ENCODE measurements at regions not wholly inside any gene's neighbourhood (a gene's known extent, or its start where the extent isn't known, plus 50 kb on each side); places are given as distances from the start of the nearest gene placed in this dataset.
A peak's percentile ranks its signal among the peaks of the same experiment; 100 is the strongest.

DNA sequence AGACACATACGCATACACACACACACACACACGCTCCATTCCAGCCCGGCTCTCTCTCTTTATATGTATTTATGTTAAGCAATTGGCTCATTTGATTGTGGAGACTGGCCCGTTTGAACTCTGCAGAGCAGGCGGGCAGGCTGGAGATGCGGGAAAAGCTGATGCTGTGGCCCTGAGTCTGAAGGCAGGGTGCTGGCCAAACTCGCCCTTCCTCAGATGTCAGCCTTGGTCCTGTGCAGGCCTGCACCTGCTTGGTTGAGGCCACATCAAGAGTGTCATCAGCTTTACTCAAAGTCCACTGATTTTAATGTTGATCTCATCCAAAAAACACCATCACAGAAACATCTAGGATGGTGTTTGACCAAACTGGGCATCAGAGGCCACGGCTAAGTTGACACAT lies 569.3 kb downstream of the TBC1D22A start:
- peaks cover 0 to 10% (median 0%) of the 10 kb centered on the region in 9 donors for H3K27me3 ChIP-seq

DNA sequence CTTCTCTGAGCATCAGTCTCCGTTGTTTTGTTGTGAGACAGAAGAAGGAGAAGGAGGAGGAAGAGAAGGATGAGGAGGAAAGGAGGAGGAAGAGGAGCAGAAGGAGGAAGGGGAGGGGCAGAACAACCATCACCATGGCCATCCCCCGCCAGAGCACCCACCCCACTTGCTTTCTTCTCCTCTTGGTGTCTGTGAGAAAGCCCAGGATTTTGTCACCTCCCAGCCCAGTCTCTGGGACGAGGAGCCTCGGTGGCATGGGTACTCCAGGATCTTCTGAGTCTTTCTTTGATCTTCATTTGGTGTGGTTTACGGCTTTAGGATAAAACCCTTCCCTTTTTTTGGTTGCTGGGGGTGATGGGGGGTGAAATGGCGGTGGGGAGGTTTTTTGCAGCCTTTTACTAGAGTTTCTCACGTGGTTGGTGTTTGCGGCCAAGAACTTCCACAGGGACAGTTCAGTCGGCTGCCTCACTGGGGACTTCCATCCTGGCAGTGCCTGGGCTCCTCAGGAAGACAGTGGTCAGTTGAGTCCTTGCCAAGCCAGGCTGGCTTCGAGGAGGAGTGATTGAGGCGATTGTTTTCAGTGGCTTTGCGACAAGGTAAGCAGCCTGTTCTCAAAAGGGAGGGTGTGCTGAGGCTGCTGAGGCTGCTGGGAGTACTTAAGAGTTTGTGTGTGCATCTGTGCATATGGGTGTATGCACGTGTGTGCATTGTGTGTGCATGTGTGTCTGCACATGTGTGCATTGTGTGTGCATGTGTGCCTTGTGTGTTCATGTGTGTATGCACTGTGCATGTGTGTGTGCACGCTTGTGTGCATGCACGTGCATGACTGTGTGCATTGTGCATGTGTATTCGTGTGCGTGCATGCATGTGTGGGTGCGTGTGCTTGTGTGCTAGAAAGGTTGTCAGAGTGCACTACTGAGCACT lies 567.5 kb downstream of the TBC1D22A start:
- intact Hi-C loops (cut with DNase I), result no loop called here
- Histone ChIP-seq H3K36me3 (no peaks in the 10 kb centered on the region), H3K9me3 (peaks cover 0 to 12% (median 0%) of the 10 kb centered on the region in 12 donors), H3K27ac (no peak overlapping the region), H3K4me1 (no peaks in the 10 kb centered on the region), H3K27me3 (peaks cover 0 to 10% (median under 1%) of the 10 kb centered on the region in 9 donors), H3K4me3 (no peak overlapping the region)
- DNase-seq (no peak), ATAC-seq (peak in 1 of 4 donors; percentile 22)
- TF ChIP-seq, protein P1, sequence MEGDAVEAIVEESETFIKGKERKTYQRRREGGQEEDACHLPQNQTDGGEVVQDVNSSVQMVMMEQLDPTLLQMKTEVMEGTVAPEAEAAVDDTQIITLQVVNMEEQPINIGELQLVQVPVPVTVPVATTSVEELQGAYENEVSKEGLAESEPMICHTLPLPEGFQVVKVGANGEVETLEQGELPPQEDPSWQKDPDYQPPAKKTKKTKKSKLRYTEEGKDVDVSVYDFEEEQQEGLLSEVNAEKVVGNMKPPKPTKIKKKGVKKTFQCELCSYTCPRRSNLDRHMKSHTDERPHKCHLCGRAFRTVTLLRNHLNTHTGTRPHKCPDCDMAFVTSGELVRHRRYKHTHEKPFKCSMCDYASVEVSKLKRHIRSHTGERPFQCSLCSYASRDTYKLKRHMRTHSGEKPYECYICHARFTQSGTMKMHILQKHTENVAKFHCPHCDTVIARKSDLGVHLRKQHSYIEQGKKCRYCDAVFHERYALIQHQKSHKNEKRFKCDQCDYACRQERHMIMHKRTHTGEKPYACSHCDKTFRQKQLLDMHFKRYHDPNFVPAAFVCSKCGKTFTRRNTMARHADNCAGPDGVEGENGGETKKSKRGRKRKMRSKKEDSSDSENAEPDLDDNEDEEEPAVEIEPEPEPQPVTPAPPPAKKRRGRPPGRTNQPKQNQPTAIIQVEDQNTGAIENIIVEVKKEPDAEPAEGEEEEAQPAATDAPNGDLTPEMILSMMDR (IDR thresholded peaks at IDR 0.05), result no peak
- no peak for TF ChIP-seq POLR2A (IDR thresholded peaks at IDR 0.05)
- WGBS, 4 donors, result 70 to 78% (median 73%) methylated on average over 18 of the region's 18 CpGs

More for the DNA sequence above, 569.3 kb downstream of the TBC1D22A start:
- no peak overlapping the region for H3K4me3 ChIP-seq
- no peaks in the 10 kb centered on the region for H3K36me3 ChIP-seq
- 86 to 90% (median 88%) methylated on average over 8 of the region's 8 CpGs for WGBS, 4 donors
- intact Hi-C loops (cut with DNase I), result no loop called here
- peaks cover 0 to 12% (median 0%) of the 10 kb centered on the region in 12 donors for H3K9me3 ChIP-seq
- DNase-seq, result no peak
- TF ChIP-seq, protein P1 (IDR thresholded peaks at IDR 0.05), result no peak
- TF ChIP-seq POLR2A (IDR thresholded peaks at IDR 0.05), result no peak
- ATAC-seq, result no peak
- no peak overlapping the region for H3K27ac ChIP-seq
- no peaks in the 10 kb centered on the region for H3K4me1 ChIP-seq

GRCh38 chr22:47328550-47329243 lies 566.2 kb downstream of the TBC1D22A start:
- intact Hi-C loops (cut with DNase I), result no loop called here
- H3K36me3 ChIP-seq, result no peaks in the 10 kb centered on the region
- no peak overlapping the region for H3K4me3 ChIP-seq
- TF ChIP-seq, protein P1 (IDR thresholded peaks at IDR 0.05), result no peak
- no peak for TF ChIP-seq POLR2A (IDR thresholded peaks at IDR 0.05)
- H3K27ac ChIP-seq, result no peak overlapping the region
- no peaks in the 10 kb centered on the region for H3K4me1 ChIP-seq
- peaks cover 0 to 10% (median 3%) of the 10 kb centered on the region in 9 donors for H3K27me3 ChIP-seq
- 38 to 66% (median 46%) methylated on average over 10 of the region's 10 CpGs for WGBS, 4 donors
- peak in 1 of 5 donors; percentile 45 for DNase-seq
- peaks cover 0 to 8% (median 0%) of the 10 kb centered on the region in 12 donors for H3K9me3 ChIP-seq
- peak in 3 of 4 donors; percentile 48 to 91 (median 65) for ATAC-seq

DNA sequence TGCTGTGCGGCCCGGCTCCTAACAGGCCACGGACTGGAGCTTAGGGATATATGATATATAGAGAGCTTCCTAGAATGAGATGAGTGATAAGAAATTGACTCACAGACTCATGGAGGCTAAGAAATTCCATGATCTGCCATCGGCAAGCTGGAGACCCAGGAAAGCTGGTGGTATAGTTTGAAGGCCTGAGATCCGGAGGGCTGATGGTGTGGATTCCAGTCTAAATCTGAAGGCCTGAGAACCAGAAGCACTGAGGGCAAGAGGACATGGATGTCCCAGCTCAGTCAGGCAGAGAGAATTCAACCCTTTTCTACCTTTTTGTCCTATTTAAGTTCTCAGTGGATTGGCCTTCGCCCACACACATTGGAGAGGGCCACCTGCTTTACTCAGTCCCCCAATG lies 564.8 kb downstream of the TBC1D22A start:
- 74 to 91% (median 88%) methylated on average over 6 of the region's 6 CpGs for WGBS, 4 donors
- no peak overlapping the region for H3K27ac ChIP-seq
- H3K9me3 ChIP-seq, result peaks cover 0 to 4% (median 0%) of the 10 kb centered on the region in 12 donors
- peaks cover 0 to 10% (median 4%) of the 10 kb centered on the region in 9 donors for H3K27me3 ChIP-seq
- intact Hi-C loops (cut with DNase I), result no loop called here
- no peak for TF ChIP-seq POLR2A (IDR thresholded peaks at IDR 0.05)
- TF ChIP-seq, protein P1 (IDR thresholded peaks at IDR 0.05), result no peak
- H3K4me1 ChIP-seq, result no peaks in the 10 kb centered on the region
- DNase-seq (no peak), ATAC-seq (no peak)
- H3K4me3 ChIP-seq, result no peak overlapping the region
- H3K36me3 ChIP-seq, result no peaks in the 10 kb centered on the region

Data from heart left ventricle (tissue), 16 donors.